K562 (cell line): ENCODE measurements at regions not wholly inside any gene's neighbourhood (a gene's known extent, or its start where the extent isn't known, plus 50 kb on each side); places are given as distances from the start of the nearest gene placed in this dataset.

ENCODE experiments used
- CHD1 ChIP-seq: fragments of 200-600 bp; sonication (generic); IDR thresholded peaks from one replicate; pipeline ENCODE4 v1.6.1; 2012; ENCODE audit warnings: mild to moderate bottlenecking, moderate library complexity, low read length, inconsistent platforms
- FOXA1 ChIP-seq: fragments of 450-650 bp; IDR thresholded peaks from 2 replicates; pipeline ENCODE4 v1.6.1; 2016; ENCODE audit warnings: mild to moderate bottlenecking, borderline replicate concordance
- JUNB ChIP-seq: fragments of 450-650 bp; formaldehyde crosslinking; conservative IDR thresholded peaks from 2 replicates; pipeline ENCODE4 v1.4.0; 2020; ENCODE audit warnings: mild to moderate bottlenecking
- POLR2A ChIP-seq: fragments of 450-650 bp; conservative IDR thresholded peaks from 2 replicates; pipeline ENCODE4 v1.6.1; 2016
- ZNF507 ChIP-seq: conservative IDR thresholded peaks from 2 replicates; pipeline ENCODE4 v1.6.1; 2017; ENCODE audit warnings: missing genetic modification characterization, missing compliant biosample characterization
- ZNF785 ChIP-seq: fragments of 250-450 bp; sonication (Bioruptor Pico); IDR thresholded peaks from 2 replicates; pipeline ENCODE4 v1.4.0; 2020; ENCODE audit warnings: mild to moderate bottlenecking
- TF ChIP-seq, protein P1 (sequence below), 3 experiments: IDR thresholded peaks in 2 of 3; conservative IDR thresholded peaks in 1 of 3; 2 replicates each; pipeline ENCODE4 v1.5.1; 2011 to 2012; ENCODE audit warnings: low read length in 3 of 3, mild to moderate bottlenecking in 3 of 3, control low read depth in 2 of 3, improper control_type of control experiment in 1 of 3, inconsistent platforms in 1 of 3, low read depth in 1 of 3, mixed read lengths in 1 of 3, moderate library complexity in 1 of 3; ENCODE audit not compliant: insufficient read depth in 2 of 3
- TF ChIP-seq, protein P2 (sequence below): fragments of 250-450 bp; sonication (Bioruptor Pico); IDR thresholded peaks from 2 replicates; pipeline ENCODE4 v1.5.0; 2020; ENCODE audit warnings: mild to moderate bottlenecking
- TF ChIP-seq, protein P3 (sequence below), 2 experiments: fragments of 450-650 bp; formaldehyde crosslinking in 1 of 2; IDR thresholded peaks; 2 replicates each; pipeline versions ENCODE4 v1.4.0 to v1.6.1; 2014 to 2020; ENCODE audit warnings: mild to moderate bottlenecking in 2 of 2, borderline replicate concordance in 1 of 2, low read depth in 1 of 2

DNA sequence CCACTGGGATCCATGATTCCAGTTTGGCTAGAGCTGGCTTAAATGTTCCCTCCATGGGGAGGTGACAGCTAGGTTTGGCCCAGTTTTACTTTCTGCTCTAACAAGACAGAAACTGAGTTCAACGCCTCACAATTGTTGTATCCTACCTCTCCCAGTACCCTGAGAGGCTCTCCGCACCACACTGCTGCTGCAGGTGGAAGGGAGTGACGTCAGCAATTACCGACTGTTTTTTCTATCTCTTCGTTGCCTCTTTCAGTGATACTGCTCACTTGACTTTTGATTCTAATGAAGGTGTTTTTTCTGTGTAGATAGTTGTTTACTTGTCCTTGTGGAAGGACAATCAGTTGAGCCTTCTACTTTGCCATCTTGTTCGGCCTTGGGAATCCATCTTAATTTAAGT, 204.9 kb upstream of the DUSP10 start:
- TF ChIP-seq, protein P1, sequence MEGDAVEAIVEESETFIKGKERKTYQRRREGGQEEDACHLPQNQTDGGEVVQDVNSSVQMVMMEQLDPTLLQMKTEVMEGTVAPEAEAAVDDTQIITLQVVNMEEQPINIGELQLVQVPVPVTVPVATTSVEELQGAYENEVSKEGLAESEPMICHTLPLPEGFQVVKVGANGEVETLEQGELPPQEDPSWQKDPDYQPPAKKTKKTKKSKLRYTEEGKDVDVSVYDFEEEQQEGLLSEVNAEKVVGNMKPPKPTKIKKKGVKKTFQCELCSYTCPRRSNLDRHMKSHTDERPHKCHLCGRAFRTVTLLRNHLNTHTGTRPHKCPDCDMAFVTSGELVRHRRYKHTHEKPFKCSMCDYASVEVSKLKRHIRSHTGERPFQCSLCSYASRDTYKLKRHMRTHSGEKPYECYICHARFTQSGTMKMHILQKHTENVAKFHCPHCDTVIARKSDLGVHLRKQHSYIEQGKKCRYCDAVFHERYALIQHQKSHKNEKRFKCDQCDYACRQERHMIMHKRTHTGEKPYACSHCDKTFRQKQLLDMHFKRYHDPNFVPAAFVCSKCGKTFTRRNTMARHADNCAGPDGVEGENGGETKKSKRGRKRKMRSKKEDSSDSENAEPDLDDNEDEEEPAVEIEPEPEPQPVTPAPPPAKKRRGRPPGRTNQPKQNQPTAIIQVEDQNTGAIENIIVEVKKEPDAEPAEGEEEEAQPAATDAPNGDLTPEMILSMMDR (IDR thresholded peaks at IDR 0.05 in 2 of 3, conservative IDR thresholded peaks at IDR 0.05 in 1 of 3; ENCODE audit: insufficient read depth in 2 of 3, low read depth in 1 of 3, low read length in 3 of 3) = no peak
- no peak for TF ChIP-seq FOXA1
- TF ChIP-seq, protein P2, sequence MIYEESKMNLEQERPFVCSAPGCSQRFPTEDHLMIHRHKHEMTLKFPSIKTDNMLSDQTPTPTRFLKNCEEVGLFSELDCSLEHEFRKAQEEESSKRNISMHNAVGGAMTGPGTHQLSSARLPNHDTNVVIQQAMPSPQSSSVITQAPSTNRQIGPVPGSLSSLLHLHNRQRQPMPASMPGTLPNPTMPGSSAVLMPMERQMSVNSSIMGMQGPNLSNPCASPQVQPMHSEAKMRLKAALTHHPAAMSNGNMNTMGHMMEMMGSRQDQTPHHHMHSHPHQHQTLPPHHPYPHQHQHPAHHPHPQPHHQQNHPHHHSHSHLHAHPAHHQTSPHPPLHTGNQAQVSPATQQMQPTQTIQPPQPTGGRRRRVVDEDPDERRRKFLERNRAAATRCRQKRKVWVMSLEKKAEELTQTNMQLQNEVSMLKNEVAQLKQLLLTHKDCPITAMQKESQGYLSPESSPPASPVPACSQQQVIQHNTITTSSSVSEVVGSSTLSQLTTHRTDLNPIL (CRISPR knock-in tag) = no peak
- no peak for TF ChIP-seq ZNF507
- no peak for TF ChIP-seq CHD1
- no peak for TF ChIP-seq ZNF785 (CRISPR knock-in tag)
- TF ChIP-seq JUNB = no peak
- TF ChIP-seq, protein P3, sequence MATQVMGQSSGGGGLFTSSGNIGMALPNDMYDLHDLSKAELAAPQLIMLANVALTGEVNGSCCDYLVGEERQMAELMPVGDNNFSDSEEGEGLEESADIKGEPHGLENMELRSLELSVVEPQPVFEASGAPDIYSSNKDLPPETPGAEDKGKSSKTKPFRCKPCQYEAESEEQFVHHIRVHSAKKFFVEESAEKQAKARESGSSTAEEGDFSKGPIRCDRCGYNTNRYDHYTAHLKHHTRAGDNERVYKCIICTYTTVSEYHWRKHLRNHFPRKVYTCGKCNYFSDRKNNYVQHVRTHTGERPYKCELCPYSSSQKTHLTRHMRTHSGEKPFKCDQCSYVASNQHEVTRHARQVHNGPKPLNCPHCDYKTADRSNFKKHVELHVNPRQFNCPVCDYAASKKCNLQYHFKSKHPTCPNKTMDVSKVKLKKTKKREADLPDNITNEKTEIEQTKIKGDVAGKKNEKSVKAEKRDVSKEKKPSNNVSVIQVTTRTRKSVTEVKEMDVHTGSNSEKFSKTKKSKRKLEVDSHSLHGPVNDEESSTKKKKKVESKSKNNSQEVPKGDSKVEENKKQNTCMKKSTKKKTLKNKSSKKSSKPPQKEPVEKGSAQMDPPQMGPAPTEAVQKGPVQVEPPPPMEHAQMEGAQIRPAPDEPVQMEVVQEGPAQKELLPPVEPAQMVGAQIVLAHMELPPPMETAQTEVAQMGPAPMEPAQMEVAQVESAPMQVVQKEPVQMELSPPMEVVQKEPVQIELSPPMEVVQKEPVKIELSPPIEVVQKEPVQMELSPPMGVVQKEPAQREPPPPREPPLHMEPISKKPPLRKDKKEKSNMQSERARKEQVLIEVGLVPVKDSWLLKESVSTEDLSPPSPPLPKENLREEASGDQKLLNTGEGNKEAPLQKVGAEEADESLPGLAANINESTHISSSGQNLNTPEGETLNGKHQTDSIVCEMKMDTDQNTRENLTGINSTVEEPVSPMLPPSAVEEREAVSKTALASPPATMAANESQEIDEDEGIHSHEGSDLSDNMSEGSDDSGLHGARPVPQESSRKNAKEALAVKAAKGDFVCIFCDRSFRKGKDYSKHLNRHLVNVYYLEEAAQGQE (IDR thresholded peaks at IDR 0.05; ENCODE audit: borderline replicate concordance) = no peak
- TF ChIP-seq, protein P3 (CRISPR knock-in tag; IDR thresholded peaks at IDR 0.05; ENCODE audit: low read depth) = no peak
- no peak for TF ChIP-seq POLR2A
